HUES48 (cell line): ENCODE measurements at regions not wholly inside any gene's neighbourhood (a gene's known extent, or its start where the extent isn't known, plus 50 kb on each side); places are given as distances from the start of the nearest gene placed in this dataset.

Experiments used
- H3K27ac ChIP-seq: one replicate; pipeline ENCODE4 v1.7.0; 2013; ENCODE audit warnings: low read depth, low read length, inconsistent platforms
- H3K27me3 ChIP-seq: 2 replicates; pipeline ENCODE4 v1.6.1; 2013; ENCODE audit warnings: mild to moderate bottlenecking, low read length; ENCODE audit not compliant: control insufficient read depth, insufficient read depth
- H3K36me3 ChIP-seq: 2 replicates; pipeline ENCODE4 v1.6.1; 2013; ENCODE audit warnings: low read length; ENCODE audit not compliant: control insufficient read depth, insufficient read depth
- H3K4me1 ChIP-seq: 2 replicates; pipeline ENCODE4 v1.6.1; 2013; ENCODE audit warnings: mild to moderate bottlenecking, low read length; ENCODE audit not compliant: control insufficient read depth, insufficient read depth
- H3K4me3 ChIP-seq: 2 replicates; pipeline ENCODE4 v1.5.1; 2013; ENCODE audit warnings: mild to moderate bottlenecking, low read depth, low read length
- H3K9ac ChIP-seq: 2 replicates; pipeline ENCODE4 v1.6.1; 2013; ENCODE audit warnings: mild to moderate bottlenecking, low read depth, low read length, moderate library complexity
- H3K9me3 ChIP-seq: 2 replicates; pipeline ENCODE4 v1.6.1; 2013; ENCODE audit warnings: low read length; ENCODE audit not compliant: control insufficient read depth, insufficient read depth

- H3K36me3 ChIP-seq = no peaks in the 10 kb centered on the region
- H3K27ac ChIP-seq = no peak overlapping the region
- H3K27me3 ChIP-seq = no peaks in the 10 kb centered on the region
- no peak overlapping the region for H3K4me3 ChIP-seq
- H3K9me3 ChIP-seq = no peaks in the 10 kb centered on the region
- no peak overlapping the region for H3K9ac ChIP-seq
- H3K4me1 ChIP-seq = no peaks in the 10 kb centered on the region
Measured at GRCh38 chr19:30704771-30705330, 332.7 kb downstream of the ZNF536 start.

- Histone ChIP-seq H3K9me3 (no peaks in the 10 kb centered on the region), H3K4me1 (no peaks in the 10 kb centered on the region), H3K9ac (no peak overlapping the region), H3K4me3 (no peak overlapping the region), H3K27me3 (no peaks in the 10 kb centered on the region), H3K27ac (no peak overlapping the region), H3K36me3 (no peaks in the 10 kb centered on the region)
Measured at GRCh38 chr19:30703645-30704044, 331.5 kb downstream of the ZNF536 start.

- no peaks in the 10 kb centered on the region for H3K9me3 ChIP-seq
- H3K27ac ChIP-seq = no peak overlapping the region
- no peak overlapping the region for H3K9ac ChIP-seq
- H3K4me3 ChIP-seq = no peak overlapping the region
- no peaks in the 10 kb centered on the region for H3K36me3 ChIP-seq
- H3K27me3 ChIP-seq = no peaks in the 10 kb centered on the region
- peaks cover 2% of the 10 kb centered on the region; the same call in 1 of the 2 replicates for H3K4me1 ChIP-seq
Measured at GRCh38 chr19:30701178-30701577, 329.0 kb downstream of the ZNF536 start.

GRCh38 chr19:30699871-30700280 lies 327.7 kb downstream of the ZNF536 start:
- Histone ChIP-seq H3K27me3 (no peaks in the 10 kb centered on the region), H3K4me1 (peaks cover 4% of the 10 kb centered on the region; the same call in 1 of the 2 replicates), H3K4me3 (no peak overlapping the region), H3K36me3 (no peaks in the 10 kb centered on the region), H3K9ac (no peak overlapping the region), H3K27ac (no peak overlapping the region), H3K9me3 (no peaks in the 10 kb centered on the region)

GRCh38 chr19:30696514-30696913 lies 324.3 kb downstream of the ZNF536 start:
- Histone ChIP-seq H3K27me3 (no peaks in the 10 kb centered on the region), H3K4me3 (no peak overlapping the region), H3K9ac (no peak overlapping the region), H3K4me1 (peaks cover 23% of the 10 kb centered on the region), H3K9me3 (no peaks in the 10 kb centered on the region), H3K27ac (no peak overlapping the region), H3K36me3 (no peaks in the 10 kb centered on the region)

- H3K27me3 ChIP-seq = no peaks in the 10 kb centered on the region
- no peak overlapping the region for H3K9ac ChIP-seq
- peaks cover 34% of the 10 kb centered on the region for H3K4me1 ChIP-seq
- no peak overlapping the region for H3K4me3 ChIP-seq
- H3K36me3 ChIP-seq = no peaks in the 10 kb centered on the region
- no peaks in the 10 kb centered on the region for H3K9me3 ChIP-seq
- H3K27ac ChIP-seq = no peak overlapping the region
Measured at GRCh38 chr19:30695171-30695875, 323.1 kb downstream of the ZNF536 start.

GRCh38 chr19:30694156-30694755 lies 322.1 kb downstream of the ZNF536 start:
- no peaks in the 10 kb centered on the region for H3K36me3 ChIP-seq
- no peak overlapping the region for H3K9ac ChIP-seq
- peaks cover 34% of the 10 kb centered on the region for H3K4me1 ChIP-seq
- no peak overlapping the region for H3K27ac ChIP-seq
- H3K27me3 ChIP-seq = no peaks in the 10 kb centered on the region
- H3K4me3 ChIP-seq = no peak overlapping the region
- H3K9me3 ChIP-seq = no peaks in the 10 kb centered on the region

GRCh38 chr19:30692879-30693503 lies 320.8 kb downstream of the ZNF536 start:
- no peaks in the 10 kb centered on the region for H3K36me3 ChIP-seq
- H3K27ac ChIP-seq = no peak overlapping the region
- H3K9me3 ChIP-seq = no peaks in the 10 kb centered on the region
- H3K9ac ChIP-seq = no peak overlapping the region
- no peak overlapping the region for H3K4me3 ChIP-seq
- no peaks in the 10 kb centered on the region for H3K27me3 ChIP-seq
- peaks cover 34% of the 10 kb centered on the region for H3K4me1 ChIP-seq

- Histone ChIP-seq H3K4me1 (peaks cover 34% of the 10 kb centered on the region), H3K9ac (no peak overlapping the region), H3K9me3 (no peaks in the 10 kb centered on the region), H3K36me3 (no peaks in the 10 kb centered on the region), H3K27me3 (no peaks in the 10 kb centered on the region), H3K4me3 (no peak overlapping the region), H3K27ac (no peak overlapping the region)
Measured at GRCh38 chr19:30692181-30692811, 320.1 kb downstream of the ZNF536 start.

GRCh38 chr19:30691819-30692166 lies 319.6 kb downstream of the ZNF536 start:
- H3K4me3 ChIP-seq = no peak overlapping the region
- H3K9ac ChIP-seq = no peak overlapping the region
- H3K36me3 ChIP-seq = no peaks in the 10 kb centered on the region
- peaks cover 39% of the 10 kb centered on the region for H3K4me1 ChIP-seq
- no peak overlapping the region for H3K27ac ChIP-seq
- H3K9me3 ChIP-seq = no peaks in the 10 kb centered on the region
- H3K27me3 ChIP-seq = no peaks in the 10 kb centered on the region
